ENCODE measurements at regions not wholly inside any gene's neighbourhood (a gene's known extent, or its start where the extent isn't known, plus 50 kb on each side); places are given as distances from the start of the nearest gene placed in this dataset.

DNA sequence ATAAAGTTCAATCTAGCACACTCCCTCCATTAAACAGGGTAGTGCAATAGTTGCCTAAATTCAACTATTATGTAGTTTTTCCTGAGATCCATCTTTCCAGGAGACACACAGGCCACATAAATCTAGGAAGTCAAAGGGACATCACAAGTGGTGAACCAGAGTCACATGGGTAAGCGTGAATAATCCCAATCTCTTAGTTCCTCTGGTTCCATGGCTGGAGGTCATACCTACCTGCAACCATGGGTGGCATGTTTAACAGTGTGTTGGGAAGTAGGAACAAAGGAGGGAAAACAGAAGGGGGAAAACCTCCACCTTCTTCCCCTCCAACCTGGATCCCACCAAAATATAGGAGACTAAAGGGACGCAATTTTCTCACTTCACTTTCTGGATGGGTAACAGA lies 2651.6 kb downstream of the ARAP2 start (continued):
- TF ChIP-seq GABPA (IDR thresholded peaks at IDR 0.05; ENCODE audit: borderline replicate concordance, insufficient read depth, low read length) (no peak), TCF12 (IDR thresholded peaks at IDR 0.05; ENCODE audit: low read depth, low read length) (no peak), NANOG (IDR thresholded peaks at IDR 0.05; ENCODE audit: insufficient read depth, low read depth, low read length, poor library complexity, severe bottlenecking) (no peak), TEAD4 (IDR thresholded peaks at IDR 0.05; ENCODE audit: low read depth, low read length) (no peak), SP1 (IDR thresholded peaks at IDR 0.05; ENCODE audit: low read depth, low read length) (no peak), KDM1A (IDR thresholded peaks at IDR 0.05; ENCODE audit: borderline replicate concordance, low read length) (no peak), POLR2AphosphoS5 (IDR thresholded peaks at IDR 0.05; ENCODE audit: low read depth, low read length) (no peak), FOSL1 (IDR thresholded peaks at IDR 0.05; ENCODE audit: insufficient read depth, low read depth, low read length) (no peak)
